ENCODE measurements at regions not wholly inside any gene's neighbourhood (a gene's known extent, or its start where the extent isn't known, plus 50 kb on each side); places are given as distances from the start of the nearest gene placed in this dataset.

GRCh38 chr15:31474059-31474868, 147.6 kb downstream of the KLF13 start:
- no peak for DNase-seq

GRCh38 chr15:31476236-31476810, 149.7 kb downstream of the KLF13 start:
- no peak for DNase-seq

GRCh38 chr15:31476866-31477265, 150.2 kb downstream of the KLF13 start:
- DNase-seq: no peak

- no peak for DNase-seq
These were observed 150.7 kb downstream of the KLF13 start for GRCh38 chr15:31477301-31477700.

- DNase-seq: no peak
These were observed 151.4 kb downstream of the KLF13 start for GRCh38 chr15:31477851-31478701.

GRCh38 chr15:31478702-31479221, 152.1 kb downstream of the KLF13 start:
- DNase-seq: no peak

GRCh38 chr15:31480356-31481025, 153.9 kb downstream of the KLF13 start:
- DNase-seq: peak; percentile 77 to 96

GRCh38 chr15:31481142-31481541, 154.5 kb downstream of the KLF13 start:
- DNase-seq: peak in 1 of 2 experiments; percentile 32

GRCh38 chr15:31482122-31482922, 155.7 kb downstream of the KLF13 start:
- DNase-seq: no peak

- peak in 1 of 2 experiments; percentile 39 for DNase-seq
These were observed 156.7 kb downstream of the KLF13 start for GRCh38 chr15:31483053-31483985.

GRCh38 chr15:31483986-31484951, 157.6 kb downstream of the KLF13 start:
- no peak for DNase-seq

GRCh38 chr15:31484986-31485385, 158.4 kb downstream of the KLF13 start:
- no peak for DNase-seq

GRCh38 chr15:31485431-31485830, 158.8 kb downstream of the KLF13 start:
- no peak for DNase-seq

GRCh38 chr15:31485911-31486461, 159.4 kb downstream of the KLF13 start:
- DNase-seq: no peak

GRCh38 chr15:31486506-31486905, 159.9 kb downstream of the KLF13 start:
- no peak for DNase-seq

GRCh38 chr15:31486906-31487695, 160.5 kb downstream of the KLF13 start:
- no peak for DNase-seq

GRCh38 chr15:31487811-31488436, 161.3 kb downstream of the KLF13 start:
- peak in 1 of 2 experiments; percentile 43 for DNase-seq

Measured in NCI-H524 (cell line).